CD4-positive, alpha-beta memory T cell (primary cell): ENCODE measurements at regions not wholly inside any gene's neighbourhood (a gene's known extent, or its start where the extent isn't known, plus 50 kb on each side); places are given as distances from the start of the nearest gene placed in this dataset.

Experiments used
- CTCF ChIA-PET: fragments of 350-600 bp; sonication (Branson Sonifier 250); formaldehyde crosslinking; loops from one replicate; lab custom pipeline; 2021; ENCODE audit warnings: inconsistent platforms; ENCODE audit not compliant: partially characterized antibody; lab: Charles Lee
- POLR2A ChIA-PET: fragments of 350-600 bp; sonication (Branson Sonifier 250); formaldehyde crosslinking; loops from one replicate; lab custom pipeline; 2021; ENCODE audit not compliant: partially characterized antibody; lab: Charles Lee
- DNase-seq, 5 donors: peaks; one replicate each; pipeline versions ENCODE4 v3.0.0 to v3.0.0-alpha.2; 2020 to 2022; ENCODE audit warnings: mixed read lengths in 1 of 5
- H3K27ac ChIP-seq: one replicate; pipeline ENCODE4 v1.7.0; 2013; ENCODE audit warnings: low read depth, low read length
- H3K27me3 ChIP-seq: 2 replicates; pipeline ENCODE4 v1.7.0; 2013; ENCODE audit warnings: mild to moderate bottlenecking, low read length, moderate library complexity; ENCODE audit not compliant: insufficient read depth
- H3K36me3 ChIP-seq: 2 replicates; pipeline ENCODE4 v1.7.0; 2013; ENCODE audit warnings: mild to moderate bottlenecking, low read length, moderate library complexity; ENCODE audit not compliant: insufficient read depth
- H3K4me1 ChIP-seq: 2 replicates; pipeline ENCODE4 v1.7.0; 2013; ENCODE audit warnings: mild to moderate bottlenecking, low read length, moderate library complexity; ENCODE audit not compliant: insufficient read depth
- H3K4me3 ChIP-seq, 2 donors: one replicate each; pipeline ENCODE4 v1.7.0; 2013; ENCODE audit warnings: low read length in 2 of 2, mild to moderate bottlenecking in 1 of 2
- H3K9me3 ChIP-seq, 2 donors: one replicate each; pipeline ENCODE4 v1.7.0; 2013; ENCODE audit warnings: low read length in 2 of 2, control low read depth in 1 of 2; ENCODE audit not compliant: control insufficient read depth in 1 of 2
- H3K27ac Mint-ChIP-seq, 7 donors: one replicate each; pipeline ENCODE4 v1.8.0; 2020 to 2021; ENCODE audit warnings: mixed read lengths in 7 of 7, mild to moderate bottlenecking in 6 of 7, inconsistent platforms in 3 of 7, moderate library complexity in 3 of 7
- H3K27me3 Mint-ChIP-seq, 2 donors: one replicate each; pipeline ENCODE4 v1.8.0; 2020 to 2021; ENCODE audit warnings: mixed read lengths in 2 of 2
- H3K36me3 Mint-ChIP-seq, 2 donors: one replicate each; pipeline ENCODE4 v1.8.0; 2020 to 2021; ENCODE audit warnings: mixed read lengths in 2 of 2, inconsistent platforms in 1 of 2, mild to moderate bottlenecking in 1 of 2
- H3K4me1 Mint-ChIP-seq, 4 donors: one replicate each; pipeline ENCODE4 v1.8.0; 2020 to 2021; ENCODE audit warnings: mixed read lengths in 4 of 4, mild to moderate bottlenecking in 1 of 4
- H3K4me3 Mint-ChIP-seq, 8 donors: one replicate each; pipeline ENCODE4 v1.8.0; 2020 to 2021; ENCODE audit warnings: mixed read lengths in 8 of 8, mild to moderate bottlenecking in 7 of 8, moderate library complexity in 6 of 8, inconsistent platforms in 3 of 8
- H3K9me3 Mint-ChIP-seq, 8 donors: one replicate each; pipeline ENCODE4 v1.8.0; 2020 to 2021; ENCODE audit warnings: mixed read lengths in 8 of 8, mild to moderate bottlenecking in 5 of 8, inconsistent platforms in 3 of 8, moderate library complexity in 1 of 8
- intact Hi-C: fragments of 100-400 bp; cut with micrococcal nuclease; formaldehyde crosslinking; loops from one replicate; pipeline ENCODE4 v1.15.1; 2023

- intact Hi-C loops: no loop called here
- Mint-ChIP-seq H3K4me1 (no peaks in the 10 kb centered on the region), H3K4me3 (no peak overlapping the region), H3K9me3 (peaks cover 3 to 21% (median 19%) of the 10 kb centered on the region in 8 donors), H3K27ac (no peak overlapping the region), H3K27me3 (no peaks in the 10 kb centered on the region), H3K36me3 (no peaks in the 10 kb centered on the region)
- H3K4me3 ChIP-seq: no peak overlapping the region
- H3K27me3 ChIP-seq: no peaks in the 10 kb centered on the region
- no peak overlapping the region for H3K27ac ChIP-seq
- no peaks in the 10 kb centered on the region for H3K36me3 ChIP-seq
- ChIA-PET CTCF (no interaction called here), POLR2A (no interaction called here)
- no peak for DNase-seq
- no peaks in the 10 kb centered on the region for H3K9me3 ChIP-seq
- no peaks in the 10 kb centered on the region for H3K4me1 ChIP-seq
Measured at GRCh38 chr14:83744224-83744623, 1785.7 kb upstream of the FLRT2 start.

GRCh38 chr14:83744891-83745290 is 1785.1 kb upstream of the FLRT2 start:
- Mint-ChIP-seq H3K4me1 (no peaks in the 10 kb centered on the region), H3K36me3 (no peaks in the 10 kb centered on the region), H3K9me3 (peaks cover 3 to 22% (median 18%) of the 10 kb centered on the region in 8 donors), H3K4me3 (no peak overlapping the region), H3K27ac (no peak overlapping the region), H3K27me3 (no peaks in the 10 kb centered on the region)
- intact Hi-C loops: no loop called here
- Histone ChIP-seq H3K4me1 (no peaks in the 10 kb centered on the region), H3K27ac (no peak overlapping the region), H3K4me3 (no peak overlapping the region), H3K9me3 (no peaks in the 10 kb centered on the region), H3K36me3 (no peaks in the 10 kb centered on the region), H3K27me3 (no peaks in the 10 kb centered on the region)
- no peak for DNase-seq
- CTCF ChIA-PET: no interaction called here
- POLR2A ChIA-PET: no interaction called here

GRCh38 chr14:83746336-83746735 is 1783.6 kb upstream of the FLRT2 start:
- Mint-ChIP-seq H3K27ac (no peak overlapping the region), H3K4me3 (no peak overlapping the region), H3K27me3 (no peaks in the 10 kb centered on the region), H3K36me3 (no peaks in the 10 kb centered on the region), H3K9me3 (peaks cover 3 to 22% (median 15%) of the 10 kb centered on the region in 8 donors), H3K4me1 (no peaks in the 10 kb centered on the region)
- intact Hi-C loops: no loop called here
- Histone ChIP-seq H3K27me3 (no peaks in the 10 kb centered on the region), H3K9me3 (no peaks in the 10 kb centered on the region), H3K36me3 (no peaks in the 10 kb centered on the region), H3K4me3 (no peak overlapping the region), H3K27ac (no peak overlapping the region), H3K4me1 (no peaks in the 10 kb centered on the region)
- CTCF ChIA-PET: no interaction called here
- DNase-seq: no peak
- POLR2A ChIA-PET: no interaction called here

- Mint-ChIP-seq H3K27ac (no peak overlapping the region), H3K9me3 (peaks cover 1 to 14% (median 3%) of the 10 kb centered on the region in 8 donors), H3K27me3 (no peaks in the 10 kb centered on the region), H3K36me3 (no peaks in the 10 kb centered on the region), H3K4me1 (no peaks in the 10 kb centered on the region), H3K4me3 (no peak overlapping the region)
- ChIA-PET POLR2A (no interaction called here), CTCF (interaction anchor here (0.8 kb wide), 1 partner anchor 10 kb away, joined by 3 read pairs; no protein-coding TSS in a partner anchor)
- Histone ChIP-seq H3K27me3 (no peaks in the 10 kb centered on the region), H3K36me3 (no peaks in the 10 kb centered on the region), H3K4me3 (no peak overlapping the region), H3K9me3 (no peaks in the 10 kb centered on the region), H3K27ac (no peak overlapping the region), H3K4me1 (no peaks in the 10 kb centered on the region)
- intact Hi-C loops: no loop called here
- DNase-seq: no peak
Measured at GRCh38 chr14:83757916-83758315, 1772.0 kb upstream of the FLRT2 start.

- CTCF ChIA-PET: no interaction called here
- H3K4me3 Mint-ChIP-seq: no peak overlapping the region
- no peaks in the 10 kb centered on the region for H3K4me1 ChIP-seq
- H3K4me3 ChIP-seq: no peak overlapping the region
- intact Hi-C loops: no loop called here
- peaks cover 2 to 20% (median 9%) of the 10 kb centered on the region in 8 donors for H3K9me3 Mint-ChIP-seq
- H3K27ac ChIP-seq: no peak overlapping the region
- no peaks in the 10 kb centered on the region for H3K9me3 ChIP-seq
- H3K36me3 Mint-ChIP-seq: no peaks in the 10 kb centered on the region
- H3K27me3 ChIP-seq: no peaks in the 10 kb centered on the region
- no peaks in the 10 kb centered on the region for H3K36me3 ChIP-seq
- no peak overlapping the region for H3K27ac Mint-ChIP-seq
- POLR2A ChIA-PET: no interaction called here
- no peaks in the 10 kb centered on the region for H3K27me3 Mint-ChIP-seq
- no peak for DNase-seq
- H3K4me1 Mint-ChIP-seq: no peaks in the 10 kb centered on the region
Measured at GRCh38 chr14:83764656-83765599, 1765.0 kb upstream of the FLRT2 start.

- intact Hi-C loops: no loop called here
- Mint-ChIP-seq H3K27me3 (no peaks in the 10 kb centered on the region), H3K27ac (no peak overlapping the region), H3K36me3 (no peaks in the 10 kb centered on the region), H3K4me1 (no peaks in the 10 kb centered on the region), H3K9me3 (peaks cover 0 to 14% (median 5%) of the 10 kb centered on the region in 8 donors), H3K4me3 (no peak overlapping the region)
- ChIA-PET CTCF (no interaction called here), POLR2A (no interaction called here)
- Histone ChIP-seq H3K27ac (no peak overlapping the region), H3K27me3 (no peaks in the 10 kb centered on the region), H3K9me3 (no peaks in the 10 kb centered on the region), H3K36me3 (no peaks in the 10 kb centered on the region), H3K4me3 (no peak overlapping the region), H3K4me1 (no peaks in the 10 kb centered on the region)
- no peak for DNase-seq
Measured at GRCh38 chr14:83777516-83777915, 1752.4 kb upstream of the FLRT2 start.

GRCh38 chr14:83779266-83779665 is 1750.7 kb upstream of the FLRT2 start:
- Mint-ChIP-seq H3K27ac (no peak overlapping the region), H3K9me3 (peaks cover 2 to 10% (median 6%) of the 10 kb centered on the region in 8 donors), H3K4me3 (no peak overlapping the region), H3K36me3 (no peaks in the 10 kb centered on the region), H3K4me1 (no peaks in the 10 kb centered on the region), H3K27me3 (no peaks in the 10 kb centered on the region)
- no peaks in the 10 kb centered on the region for H3K36me3 ChIP-seq
- CTCF ChIA-PET: no interaction called here
- H3K27me3 ChIP-seq: no peaks in the 10 kb centered on the region
- POLR2A ChIA-PET: no interaction called here
- no peak overlapping the region for H3K27ac ChIP-seq
- no peaks in the 10 kb centered on the region for H3K4me1 ChIP-seq
- DNase-seq: no peak
- intact Hi-C loops: no loop called here
- H3K4me3 ChIP-seq: no peak overlapping the region
- H3K9me3 ChIP-seq: no peaks in the 10 kb centered on the region
